Kidney epithelial cell (primary cell): ENCODE measurements at regions not wholly inside any gene's neighbourhood (a gene's known extent, or its start where the extent isn't known, plus 50 kb on each side); places are given as distances from the start of the nearest gene placed in this dataset.

Experiments used
- DNase-seq: peaks from one replicate; pipeline ENCODE4 v3.0.0-alpha.2; 2010; ENCODE audit warnings: low read depth
- H3K27me3 ChIP-seq: 2 replicates; pipeline ENCODE4 v1.6.0; 2011; ENCODE audit warnings: low read length; ENCODE audit not compliant: control insufficient read depth, insufficient read depth
- H3K36me3 ChIP-seq: 2 replicates; pipeline ENCODE4 v1.5.1; 2011; ENCODE audit warnings: low read length; ENCODE audit not compliant: control insufficient read depth, insufficient read depth
- H3K4me3 ChIP-seq: 2 replicates; pipeline ENCODE4 v1.5.1; 2011; ENCODE audit warnings: low read depth, mild to moderate bottlenecking, control low read depth, low read length
- CTCF ChIP-seq: IDR thresholded peaks from 2 replicates; pipeline ENCODE4 v1.5.1; 2011; ENCODE audit warnings: mild to moderate bottlenecking, moderate library complexity, low read length, control low read depth, inconsistent platforms; ENCODE audit not compliant: insufficient read depth, poor library complexity, severe bottlenecking

- H3K36me3 ChIP-seq, result no peaks in the 10 kb centered on the region
- H3K27me3 ChIP-seq, result no peaks in the 10 kb centered on the region
- DNase-seq, result no peak
- TF ChIP-seq CTCF, result no peak
- H3K4me3 ChIP-seq, result no peak overlapping the region
These were observed 306.7 kb upstream of the MBL2 start for GRCh38 chr10:53079283-53079682.

GRCh38 chr10:53076948-53077347, 304.4 kb upstream of the MBL2 start:
- H3K27me3 ChIP-seq, result no peaks in the 10 kb centered on the region

GRCh38 chr10:53075469-53075868, 302.9 kb upstream of the MBL2 start:
- TF ChIP-seq CTCF, result no peak
- Histone ChIP-seq H3K36me3 (no peaks in the 10 kb centered on the region), H3K4me3 (no peak overlapping the region), H3K27me3 (no peaks in the 10 kb centered on the region)
- DNase-seq, result no peak

More at GRCh38 chr10:53076948-53077347, 304.4 kb upstream of the MBL2 start:
- Histone ChIP-seq H3K4me3 (no peak overlapping the region), H3K36me3 (no peaks in the 10 kb centered on the region)
- no peak for TF ChIP-seq CTCF
- no peak for DNase-seq

GRCh38 chr10:53072144-53072543, 299.6 kb upstream of the MBL2 start:
- Histone ChIP-seq H3K27me3 (no peaks in the 10 kb centered on the region), H3K36me3 (no peaks in the 10 kb centered on the region), H3K4me3 (no peak overlapping the region)
- no peak for TF ChIP-seq CTCF
- DNase-seq, result no peak

- DNase-seq, result no peak
- Histone ChIP-seq H3K27me3 (no peaks in the 10 kb centered on the region), H3K36me3 (no peaks in the 10 kb centered on the region), H3K4me3 (no peak overlapping the region)
- TF ChIP-seq CTCF, result no peak
These were observed 299.0 kb upstream of the MBL2 start for GRCh38 chr10:53071505-53072125.

- no peak for TF ChIP-seq CTCF
- no peak for DNase-seq
- no peak overlapping the region for H3K4me3 ChIP-seq
- no peaks in the 10 kb centered on the region for H3K27me3 ChIP-seq
- H3K36me3 ChIP-seq, result no peaks in the 10 kb centered on the region
These were observed 296.4 kb upstream of the MBL2 start for GRCh38 chr10:53069013-53069412.
